ENCODE measurements at regions not wholly inside any gene's neighbourhood (a gene's known extent, or its start where the extent isn't known, plus 50 kb on each side); places are given as distances from the start of the nearest gene placed in this dataset.

DNA sequence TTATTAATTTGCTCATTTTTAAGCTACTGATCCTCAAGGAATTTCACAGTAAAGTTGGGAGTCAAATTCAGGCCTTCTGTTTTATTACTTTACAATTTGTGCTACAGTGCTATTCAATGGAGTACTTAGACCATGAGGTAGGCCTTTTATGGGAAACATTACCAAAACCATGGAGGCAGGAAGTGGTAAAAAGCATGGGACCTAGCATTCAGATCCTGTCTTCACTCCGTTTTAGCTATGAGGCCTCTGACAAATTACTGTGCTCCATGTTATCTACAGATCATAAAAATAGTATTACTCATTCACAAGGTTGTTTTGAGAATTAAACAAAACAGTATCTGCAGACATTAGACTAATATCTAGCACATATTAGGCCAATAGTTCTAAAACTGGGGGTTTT, 140.6 kb upstream of the SLITRK3 start:
- Histone ChIP-seq H3K4me1 (ENCODE audit: control insufficient read depth in 2 of 2, insufficient read depth in 2 of 2, low read length in 2 of 2) (no peaks in the 10 kb centered on the region), H3K36me3 (ENCODE audit: control insufficient read depth in 2 of 2, insufficient read depth in 2 of 2, low read length in 1 of 2) (no peaks in the 10 kb centered on the region), H3K27ac (ENCODE audit: low read depth in 1 of 2, low read length in 1 of 2) (no peak overlapping the region), H3K4me3 (ENCODE audit: low read length in 2 of 2) (no peak overlapping the region), H3K27me3 (ENCODE audit: control insufficient read depth in 2 of 2, insufficient read depth in 1 of 2, low read length in 1 of 2) (no peaks in the 10 kb centered on the region), H3K9me3 (ENCODE audit: control insufficient read depth in 2 of 2, insufficient read depth in 1 of 2, low read length in 1 of 2) (no peaks in the 10 kb centered on the region)
- WGBS, result 39% methylated on average over 1 of the region's 1 CpG
- DNase-seq (ENCODE audit: low read depth in 6 of 9, low spot score in 9 of 9), result no peak
